ENCODE measurements at regions not wholly inside any gene's neighbourhood (a gene's known extent, or its start where the extent isn't known, plus 50 kb on each side); places are given as distances from the start of the nearest gene placed in this dataset.

- no peak for ATAC-seq (ENCODE audit: low read depth)
- ChIA-PET CTCF (no interaction called here), POLR2A (no interaction called here)
- no peak for DNase-seq
- peaks cover 15% of the 10 kb centered on the region for H3K9me3 Mint-ChIP-seq
- intact Hi-C loops (cut with micrococcal nuclease) = no loop called here
- no peak for TF ChIP-seq CTCF (IDR thresholded peaks at IDR 0.05)
- H3K4me3 Mint-ChIP-seq = no peak overlapping the region
- no peaks in the 10 kb centered on the region for H3K36me3 Mint-ChIP-seq (ENCODE audit: low read depth)
- H3K4me1 Mint-ChIP-seq = no peaks in the 10 kb centered on the region
- H3K27ac Mint-ChIP-seq = no peak overlapping the region
- H3K27me3 Mint-ChIP-seq = no peaks in the 10 kb centered on the region
These were observed 913.9 kb downstream of the BRINP3 start for GRCh38 chr1:189563784-189564183.

- TF ChIP-seq CTCF (IDR thresholded peaks at IDR 0.05) = no peak
- Mint-ChIP-seq H3K36me3 (ENCODE audit: low read depth) (no peaks in the 10 kb centered on the region), H3K9me3 (peaks cover 8% of the 10 kb centered on the region), H3K4me1 (no peaks in the 10 kb centered on the region), H3K4me3 (no peak overlapping the region), H3K27ac (no peak overlapping the region), H3K27me3 (no peaks in the 10 kb centered on the region)
- intact Hi-C loops (cut with micrococcal nuclease) = no loop called here
- ChIA-PET POLR2A (no interaction called here), CTCF (no interaction called here)
- no peak for DNase-seq
- no peak for ATAC-seq (ENCODE audit: low read depth)
These were observed 909.8 kb downstream of the BRINP3 start for GRCh38 chr1:189567890-189568289.

GRCh38 chr1:189596197-189596596 lies 881.5 kb downstream of the BRINP3 start:
- CTCF ChIA-PET = no interaction called here
- no peaks in the 10 kb centered on the region for H3K27me3 Mint-ChIP-seq
- peaks cover 5% of the 10 kb centered on the region for H3K9me3 Mint-ChIP-seq
- DNase-seq (no peak), ATAC-seq (ENCODE audit: low read depth) (no peak)
- TF ChIP-seq CTCF (IDR thresholded peaks at IDR 0.05) = no peak
- POLR2A ChIA-PET = no interaction called here
- H3K27ac Mint-ChIP-seq = no peak overlapping the region
- no peaks in the 10 kb centered on the region for H3K36me3 Mint-ChIP-seq (ENCODE audit: low read depth)
- H3K4me1 Mint-ChIP-seq = no peaks in the 10 kb centered on the region
- intact Hi-C loops (cut with micrococcal nuclease) = no loop called here
- no peak overlapping the region for H3K4me3 Mint-ChIP-seq

- H3K36me3 Mint-ChIP-seq (ENCODE audit: low read depth) = no peaks in the 10 kb centered on the region
- H3K4me1 Mint-ChIP-seq = no peaks in the 10 kb centered on the region
- ATAC-seq (ENCODE audit: low read depth) = no peak
- no peak overlapping the region for H3K4me3 Mint-ChIP-seq
- DNase-seq = no peak
- no peaks in the 10 kb centered on the region for H3K27me3 Mint-ChIP-seq
- CTCF ChIA-PET = no interaction called here
- no peak for TF ChIP-seq CTCF (IDR thresholded peaks at IDR 0.05)
- POLR2A ChIA-PET = no interaction called here
- peaks cover 5% of the 10 kb centered on the region for H3K9me3 Mint-ChIP-seq
- intact Hi-C loops (cut with micrococcal nuclease) = no loop called here
- no peak overlapping the region for H3K27ac Mint-ChIP-seq
These were observed 880.6 kb downstream of the BRINP3 start for GRCh38 chr1:189597083-189597482.

- DNase-seq = no peak
- CTCF ChIA-PET = no interaction called here
- no peak overlapping the region for H3K27ac Mint-ChIP-seq
These were observed 872.4 kb downstream of the BRINP3 start for GRCh38 chr1:189605226-189605625.

More at GRCh38 chr1:189605226-189605625, 872.4 kb downstream of the BRINP3 start:
- POLR2A ChIA-PET = no interaction called here
- intact Hi-C loops (cut with micrococcal nuclease) = no loop called here
- no peaks in the 10 kb centered on the region for H3K36me3 Mint-ChIP-seq (ENCODE audit: low read depth)
- ATAC-seq (ENCODE audit: low read depth) = no peak
- no peaks in the 10 kb centered on the region for H3K27me3 Mint-ChIP-seq
- no peaks in the 10 kb centered on the region for H3K4me1 Mint-ChIP-seq
- no peak for TF ChIP-seq CTCF (IDR thresholded peaks at IDR 0.05)
- H3K4me3 Mint-ChIP-seq = no peak overlapping the region
- H3K9me3 Mint-ChIP-seq = peaks cover 2% of the 10 kb centered on the region

Measured in activated B cell treated with CpG ODN at 0.5 μM for 24 hours (primary cell).